ENCODE measurements at regions not wholly inside any gene's neighbourhood (a gene's known extent, or its start where the extent isn't known, plus 50 kb on each side); places are given as distances from the start of the nearest gene placed in this dataset.

GRCh38 chrX:39174772-39175417 lies 373.6 kb downstream of the MID1IP1 start:
- DNase-seq (ENCODE audit: low read depth), result no peak

- no peak for DNase-seq (ENCODE audit: low read depth)
Measured at GRCh38 chrX:39175418-39176057, 374.3 kb downstream of the MID1IP1 start.

GRCh38 chrX:39176105-39176504 lies 374.8 kb downstream of the MID1IP1 start:
- no peak for DNase-seq (ENCODE audit: low read depth)

- no peak for DNase-seq (ENCODE audit: low read depth)
Measured at GRCh38 chrX:39189431-39189830, 388.2 kb downstream of the MID1IP1 start.

DNA sequence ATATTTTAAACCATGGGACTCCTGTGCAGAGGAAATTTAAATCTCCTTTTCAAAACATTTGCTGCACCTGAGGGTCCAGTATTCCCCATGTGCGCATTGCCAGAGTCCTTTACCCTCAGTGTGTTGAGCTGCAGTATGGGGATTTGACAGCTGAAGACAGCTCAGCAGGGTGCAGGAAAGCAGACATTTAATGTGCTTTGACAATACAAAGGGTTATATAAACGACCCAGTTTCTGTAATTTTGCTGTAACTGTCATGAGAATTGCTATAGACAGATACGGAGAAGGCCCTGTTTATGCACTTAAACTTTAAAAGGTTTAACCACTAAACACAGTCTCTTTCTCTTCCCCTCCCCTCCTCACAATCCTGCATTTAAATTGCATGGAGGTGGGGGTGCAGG lies 393.4 kb downstream of the MID1IP1 start:
- no peak for DNase-seq (ENCODE audit: low read depth)

DNA sequence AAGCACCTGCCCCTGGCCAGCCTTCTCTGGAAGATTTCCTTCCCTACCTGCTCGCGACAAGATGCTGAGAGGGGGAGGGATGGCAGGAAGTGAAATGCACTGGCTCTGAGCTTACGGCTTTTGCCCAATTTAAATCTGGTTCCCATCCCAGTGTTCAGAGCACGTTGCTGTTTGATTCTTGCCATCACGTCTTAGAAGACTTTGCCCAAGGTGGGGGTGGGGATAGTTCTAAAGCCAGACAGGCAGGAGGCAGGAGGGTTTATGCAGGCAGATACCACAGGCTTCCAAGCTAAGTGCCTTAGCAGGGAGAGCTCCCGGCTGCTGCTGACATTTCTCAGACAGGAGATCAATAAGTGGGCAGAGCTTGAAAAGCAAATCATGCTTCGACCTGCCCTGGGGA lies 393.9 kb downstream of the MID1IP1 start:
- DNase-seq (ENCODE audit: low read depth), result no peak

GRCh38 chrX:39196192-39197102 lies 395.2 kb downstream of the MID1IP1 start:
- DNase-seq (ENCODE audit: low read depth), result no peak

GRCh38 chrX:39199429-39199828 lies 398.2 kb downstream of the MID1IP1 start:
- DNase-seq (ENCODE audit: low read depth), result no peak

- DNase-seq (ENCODE audit: low read depth), result no peak
Measured at GRCh38 chrX:39201305-39201990, 400.2 kb downstream of the MID1IP1 start.

GRCh38 chrX:39202641-39203040 lies 401.4 kb downstream of the MID1IP1 start:
- DNase-seq (ENCODE audit: low read depth), result no peak

DNA sequence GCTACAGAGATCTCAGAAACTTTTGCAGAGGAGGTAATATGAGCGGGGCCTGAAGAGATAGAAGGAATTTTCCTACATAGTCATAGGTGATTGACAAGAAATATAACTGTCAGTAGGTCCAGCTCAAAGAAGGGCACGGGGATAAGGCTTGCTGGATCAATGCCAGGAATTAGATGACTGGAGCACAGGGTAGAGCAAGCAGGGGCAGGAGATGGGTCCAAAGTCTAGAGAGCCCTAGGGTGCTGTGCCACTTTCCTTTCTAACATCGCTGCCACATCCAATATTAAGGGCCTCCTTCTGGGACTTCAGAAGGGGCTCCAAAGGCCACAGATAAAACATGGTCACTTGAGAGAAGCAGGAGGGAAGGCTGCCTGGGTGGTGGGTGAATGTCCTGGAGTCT lies 402.2 kb downstream of the MID1IP1 start:
- DNase-seq (ENCODE audit: low read depth), result no peak

DNA sequence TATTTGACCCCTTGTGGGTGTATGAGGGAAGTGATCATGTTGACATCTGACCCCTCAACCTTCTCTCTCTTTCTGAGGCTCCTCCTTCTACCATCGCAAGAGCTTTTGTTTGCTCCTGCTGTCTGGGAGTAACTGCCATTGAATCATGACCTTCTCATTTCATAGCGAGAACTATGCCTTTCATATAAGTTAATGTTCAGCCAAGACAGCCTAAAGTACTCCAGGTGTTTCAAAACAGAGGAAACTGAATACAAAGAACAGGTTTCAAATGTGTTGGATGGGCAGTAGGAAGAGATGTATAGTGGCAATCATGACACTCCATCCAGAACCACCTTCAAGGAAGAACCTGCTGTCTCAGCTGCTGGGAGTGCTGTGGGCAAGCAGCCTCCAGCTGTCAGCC lies 403.1 kb downstream of the MID1IP1 start:
- no peak for DNase-seq (ENCODE audit: low read depth)

DNA sequence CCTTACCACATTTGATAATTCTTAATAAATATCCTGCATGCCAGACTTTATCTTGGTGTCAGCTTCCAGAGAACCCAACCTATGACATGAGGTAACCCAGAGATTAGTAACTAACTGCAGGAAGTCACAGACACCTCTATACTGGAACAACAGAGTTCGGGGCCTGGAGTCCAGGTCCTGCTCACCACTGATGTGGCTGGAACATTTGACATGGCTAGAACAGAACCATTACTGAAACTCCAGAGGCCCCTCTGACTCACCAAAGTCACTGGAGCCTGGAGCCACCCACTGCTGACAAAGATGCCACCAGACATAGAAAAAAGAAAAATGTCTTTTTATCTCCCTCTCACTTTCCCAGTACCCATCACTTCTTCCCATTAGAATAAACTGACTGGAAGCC lies 403.7 kb downstream of the MID1IP1 start:
- DNase-seq (ENCODE audit: low read depth), result no peak

DNA sequence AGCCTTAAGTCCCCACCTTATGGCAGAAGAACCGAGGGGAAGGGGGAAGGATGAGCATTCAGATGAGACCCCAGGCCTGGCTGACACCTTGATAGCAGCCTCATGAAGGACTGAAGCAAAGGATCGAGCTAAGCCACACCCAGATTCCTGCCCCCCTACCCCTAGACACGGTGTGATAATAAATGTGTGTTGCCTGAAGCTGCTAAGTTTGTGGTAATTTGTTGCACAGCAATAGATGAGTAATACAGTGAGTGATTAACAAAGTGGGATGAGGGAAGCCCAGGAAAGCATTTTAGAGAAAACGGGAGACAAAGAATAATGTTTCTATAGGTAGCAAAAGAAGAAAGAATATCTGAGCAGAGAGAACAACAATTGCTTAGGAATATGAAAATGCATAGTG lies 404.2 kb downstream of the MID1IP1 start:
- no peak for DNase-seq (ENCODE audit: low read depth)

DNA sequence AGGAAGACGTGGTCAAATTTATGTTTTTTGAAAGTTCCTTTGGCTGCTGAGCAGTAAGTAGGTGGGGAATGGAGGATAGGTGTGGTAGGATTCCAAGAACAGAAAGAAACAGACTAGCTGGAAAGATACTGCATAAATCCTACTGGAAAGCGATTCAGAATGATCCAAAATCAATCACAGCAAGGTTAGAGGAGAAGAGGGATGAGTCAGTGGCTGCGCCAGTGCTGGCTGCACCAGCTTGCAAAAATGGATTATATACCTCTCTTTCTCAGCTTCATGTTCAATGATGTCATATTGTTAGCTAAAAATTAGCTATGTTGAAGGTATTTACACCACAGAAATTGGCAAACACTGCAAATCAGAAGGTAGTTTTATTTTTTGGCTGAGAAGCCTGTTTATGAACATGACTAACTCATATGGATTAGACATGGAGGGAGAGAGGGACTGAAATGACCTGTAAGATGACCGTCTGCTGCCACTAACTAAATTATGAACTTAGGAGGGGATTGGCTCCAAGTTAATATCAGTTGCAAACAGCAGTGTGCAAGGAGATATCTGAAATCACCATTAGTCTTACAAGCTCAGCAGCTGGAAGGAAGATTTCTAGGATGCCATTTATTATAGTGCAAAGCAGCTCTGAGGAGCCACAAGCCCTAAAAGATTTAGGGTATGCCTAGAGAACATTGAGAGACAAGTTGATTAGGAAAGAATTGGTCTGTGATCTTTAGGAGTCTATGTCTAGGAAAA lies 405.3 kb downstream of the MID1IP1 start:
- no peak for DNase-seq (ENCODE audit: low read depth)

- DNase-seq (ENCODE audit: low read depth), result no peak
Measured at GRCh38 chrX:39211501-39211900, 410.2 kb downstream of the MID1IP1 start.

DNA sequence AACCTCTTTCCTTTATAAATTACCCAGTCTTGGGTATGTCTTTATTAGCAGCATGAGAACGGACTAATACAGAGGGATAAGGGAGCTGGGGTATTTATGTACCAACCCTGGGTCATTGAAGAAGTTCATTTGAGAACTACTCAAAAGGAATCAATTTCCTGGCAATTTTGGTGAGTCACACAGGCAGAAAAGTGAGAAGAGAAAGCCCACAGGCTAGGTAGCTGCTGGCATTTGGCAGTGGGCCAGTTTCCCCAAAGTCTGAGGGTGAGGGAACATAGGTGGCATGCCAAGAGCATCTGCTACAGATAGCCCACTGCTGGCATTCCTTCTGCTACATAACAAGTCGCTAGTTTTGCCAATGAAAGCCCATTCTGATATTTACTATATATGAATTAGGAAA lies 411.2 kb downstream of the MID1IP1 start:
- DNase-seq (ENCODE audit: low read depth), result no peak

GRCh38 chrX:39214387-39215126 lies 413.3 kb downstream of the MID1IP1 start:
- DNase-seq (ENCODE audit: low read depth), result no peak

- no peak for DNase-seq (ENCODE audit: low read depth)
Measured at GRCh38 chrX:39220952-39221351, 419.7 kb downstream of the MID1IP1 start.

DNA sequence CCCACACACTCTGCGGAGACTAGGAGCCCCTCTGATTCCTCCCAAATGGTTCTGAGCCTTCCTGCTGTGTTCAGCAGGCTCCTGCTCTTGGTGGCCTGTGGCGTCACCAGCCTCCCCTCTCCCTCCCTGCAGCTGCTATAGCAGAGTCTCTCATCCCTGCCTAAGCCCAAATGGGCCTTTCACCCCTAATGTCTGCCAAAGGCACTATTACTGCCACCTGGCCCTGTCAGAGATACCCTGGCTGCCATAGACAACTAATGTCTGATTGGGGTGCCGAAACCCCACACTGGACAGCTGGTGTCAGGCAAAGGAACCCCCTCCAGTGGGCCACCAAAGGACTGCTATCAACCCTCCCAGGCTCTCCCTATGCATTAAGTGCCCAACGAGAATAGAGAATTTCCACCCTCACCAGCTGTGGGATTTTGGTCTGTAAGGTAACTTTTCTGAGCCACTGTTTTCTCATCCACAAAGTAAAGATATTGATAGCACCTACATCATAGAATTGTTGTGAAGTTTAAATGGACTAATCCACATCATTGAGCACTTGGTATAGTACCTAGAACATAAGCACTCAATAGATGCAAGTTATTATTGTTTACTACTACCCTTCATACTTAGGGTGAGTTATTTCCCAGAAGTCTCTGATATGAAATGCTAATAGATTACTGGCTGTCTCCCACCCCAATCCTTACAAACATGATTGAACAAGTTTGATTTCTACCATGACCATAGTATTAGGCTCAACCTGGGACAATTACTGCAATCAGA lies 421.3 kb downstream of the MID1IP1 start:
- DNase-seq (ENCODE audit: low read depth), result no peak

All from amniotic epithelial cell (primary cell).